ENCODE measurements at regions not wholly inside any gene's neighbourhood (a gene's known extent, or its start where the extent isn't known, plus 50 kb on each side); places are given as distances from the start of the nearest gene placed in this dataset.

GRCh38 chr6:71387179-71387578 lies 98.6 kb downstream of the OGFRL1 start:
- H3K4me3 Mint-ChIP-seq: no peak overlapping the region
- no peak for TF ChIP-seq CTCF (IDR thresholded peaks at IDR 0.05; ENCODE audit: unreplicated experiment in 3 of 3)
- H3K4me1 Mint-ChIP-seq: peaks cover 43% of the 10 kb centered on the region
- H3K9me3 Mint-ChIP-seq: no peaks in the 10 kb centered on the region
- peaks cover 34% of the 10 kb centered on the region for H3K36me3 Mint-ChIP-seq (ENCODE audit: low read depth)
- no peaks in the 10 kb centered on the region for H3K27me3 Mint-ChIP-seq (ENCODE audit: low read depth)
- H3K27ac Mint-ChIP-seq: peak overlapping the region; percentile 30 to 72 (median 59)

GRCh38 chr6:71388068-71388744 lies 99.6 kb downstream of the OGFRL1 start:
- H3K27me3 Mint-ChIP-seq (ENCODE audit: low read depth): no peaks in the 10 kb centered on the region
- no peak for TF ChIP-seq CTCF (IDR thresholded peaks at IDR 0.05; ENCODE audit: unreplicated experiment in 3 of 3)
- H3K4me1 Mint-ChIP-seq: peaks cover 49% of the 10 kb centered on the region
- no peaks in the 10 kb centered on the region for H3K9me3 Mint-ChIP-seq
- peak overlapping the region in 2 of 3 experiments; percentile 76 to 78 for H3K27ac Mint-ChIP-seq
- no peak overlapping the region for H3K4me3 Mint-ChIP-seq
- peaks cover 42% of the 10 kb centered on the region for H3K36me3 Mint-ChIP-seq (ENCODE audit: low read depth)

GRCh38 chr6:71388856-71389527 lies 100.4 kb downstream of the OGFRL1 start:
- Mint-ChIP-seq H3K4me3 (no peak overlapping the region), H3K36me3 (ENCODE audit: low read depth) (peaks cover 38% of the 10 kb centered on the region), H3K4me1 (peaks cover 57% of the 10 kb centered on the region), H3K9me3 (no peaks in the 10 kb centered on the region), H3K27me3 (ENCODE audit: low read depth) (no peaks in the 10 kb centered on the region), H3K27ac (peak overlapping the region; percentile 50 to 78 (median 54))
- TF ChIP-seq CTCF (IDR thresholded peaks at IDR 0.05; ENCODE audit: unreplicated experiment in 3 of 3): no peak

GRCh38 chr6:71391126-71391525 lies 102.5 kb downstream of the OGFRL1 start:
- no peaks in the 10 kb centered on the region for H3K27me3 Mint-ChIP-seq (ENCODE audit: low read depth)
- TF ChIP-seq CTCF (IDR thresholded peaks at IDR 0.05; ENCODE audit: unreplicated experiment in 3 of 3): no peak
- H3K4me1 Mint-ChIP-seq: peaks cover 63% of the 10 kb centered on the region
- H3K9me3 Mint-ChIP-seq: no peaks in the 10 kb centered on the region
- no peak overlapping the region for H3K4me3 Mint-ChIP-seq
- H3K27ac Mint-ChIP-seq: peak overlapping the region; percentile 0 to 81 (median 75)
- H3K36me3 Mint-ChIP-seq (ENCODE audit: low read depth): peaks cover 46% of the 10 kb centered on the region

GRCh38 chr6:71392276-71392675 lies 103.7 kb downstream of the OGFRL1 start:
- TF ChIP-seq CTCF (IDR thresholded peaks at IDR 0.05; ENCODE audit: unreplicated experiment in 3 of 3): no peak
- no peak overlapping the region for H3K4me3 Mint-ChIP-seq
- no peaks in the 10 kb centered on the region for H3K9me3 Mint-ChIP-seq
- peaks cover 54% of the 10 kb centered on the region for H3K36me3 Mint-ChIP-seq (ENCODE audit: low read depth)
- H3K4me1 Mint-ChIP-seq: peaks cover 67% of the 10 kb centered on the region
- peak overlapping the region in 2 of 3 experiments; percentile 0 to 81 for H3K27ac Mint-ChIP-seq
- H3K27me3 Mint-ChIP-seq (ENCODE audit: low read depth): no peaks in the 10 kb centered on the region
